ENCODE measurements at regions not wholly inside any gene's neighbourhood (a gene's known extent, or its start where the extent isn't known, plus 50 kb on each side); places are given as distances from the start of the nearest gene placed in this dataset.

DNA sequence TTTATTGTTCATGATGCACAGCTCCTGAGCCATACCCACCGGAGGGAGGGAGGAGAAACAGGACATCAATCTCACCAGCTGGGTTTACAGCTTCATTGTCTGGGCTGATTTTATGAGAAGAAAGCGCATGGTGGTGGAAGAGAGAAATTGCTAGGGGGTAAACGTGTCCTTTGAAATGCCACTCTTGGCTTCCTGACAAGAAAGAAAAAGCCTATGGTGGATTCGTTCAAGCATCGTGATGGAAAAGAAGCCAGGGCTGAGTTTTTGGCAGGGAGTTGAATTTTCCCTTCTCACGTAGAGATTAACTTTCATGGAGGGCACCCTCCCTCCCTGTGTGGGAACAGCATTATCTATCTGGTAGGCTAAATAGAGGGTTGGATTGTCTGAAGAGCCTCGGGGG, 502.0 kb downstream of the SLC4A3 start:
- TF ChIP-seq, protein P1, sequence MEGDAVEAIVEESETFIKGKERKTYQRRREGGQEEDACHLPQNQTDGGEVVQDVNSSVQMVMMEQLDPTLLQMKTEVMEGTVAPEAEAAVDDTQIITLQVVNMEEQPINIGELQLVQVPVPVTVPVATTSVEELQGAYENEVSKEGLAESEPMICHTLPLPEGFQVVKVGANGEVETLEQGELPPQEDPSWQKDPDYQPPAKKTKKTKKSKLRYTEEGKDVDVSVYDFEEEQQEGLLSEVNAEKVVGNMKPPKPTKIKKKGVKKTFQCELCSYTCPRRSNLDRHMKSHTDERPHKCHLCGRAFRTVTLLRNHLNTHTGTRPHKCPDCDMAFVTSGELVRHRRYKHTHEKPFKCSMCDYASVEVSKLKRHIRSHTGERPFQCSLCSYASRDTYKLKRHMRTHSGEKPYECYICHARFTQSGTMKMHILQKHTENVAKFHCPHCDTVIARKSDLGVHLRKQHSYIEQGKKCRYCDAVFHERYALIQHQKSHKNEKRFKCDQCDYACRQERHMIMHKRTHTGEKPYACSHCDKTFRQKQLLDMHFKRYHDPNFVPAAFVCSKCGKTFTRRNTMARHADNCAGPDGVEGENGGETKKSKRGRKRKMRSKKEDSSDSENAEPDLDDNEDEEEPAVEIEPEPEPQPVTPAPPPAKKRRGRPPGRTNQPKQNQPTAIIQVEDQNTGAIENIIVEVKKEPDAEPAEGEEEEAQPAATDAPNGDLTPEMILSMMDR (IDR thresholded peaks at IDR 0.05) = no peak
- no peak for TF ChIP-seq POLR2A (IDR thresholded peaks at IDR 0.05)
